ENCODE measurements at regions not wholly inside any gene's neighbourhood (a gene's known extent, or its start where the extent isn't known, plus 50 kb on each side); places are given as distances from the start of the nearest gene placed in this dataset.

- no peak for TF ChIP-seq CTCF (IDR thresholded peaks at IDR 0.05)
- no peak for TF ChIP-seq POLR2A (IDR thresholded peaks at IDR 0.05)
Observed at GRCh38 chr18:38520786-38521185, 955.2 kb upstream of the CELF4 start.
